Prostate gland (tissue), 2 donors: ENCODE measurements at regions not wholly inside any gene's neighbourhood (a gene's known extent, or its start where the extent isn't known, plus 50 kb on each side); places are given as distances from the start of the nearest gene placed in this dataset.
"Not testable (repeated sequence)": the region's sequence is repeated elsewhere in the genome, so short reads cannot be mapped to it uniquely, and the experiment has no call there.

Experiments
- DNase-seq: peaks from one replicate; pipeline ENCODE4 v3.0.0-alpha.2; 2019; ENCODE audit warnings: low spot score
- H3K27ac ChIP-seq, 2 donors: fragments of 200-600 bp; sonication (generic); 2 replicates each; pipeline ENCODE4 v1.5.1; 2017 to 2019
- H3K27me3 ChIP-seq: fragments of 200-600 bp; sonication (generic); replicated peaks from 2 replicates; pipeline ENCODE4 v1.5.1; 2019; ENCODE audit not compliant: insufficient read depth
- H3K36me3 ChIP-seq, 2 donors: fragments of 200-600 bp; sonication (generic); 1 replicate in 1 of 2; 2 replicates in 1 of 2; pipeline versions ENCODE4 v1.5.1 to v1.8.1; 2017 to 2019
- H3K4me1 ChIP-seq: fragments of 200-600 bp; sonication (generic); replicated peaks from 2 replicates; pipeline ENCODE4 v1.5.1; 2019
- H3K4me3 ChIP-seq, 2 donors: fragments of 200-600 bp; sonication (generic); 2 replicates each; pipeline ENCODE4 v1.5.1; 2017 to 2019
- H3K9me3 ChIP-seq: fragments of 200-600 bp; sonication (generic); 2 replicates; pipeline ENCODE4 v1.5.1; 2017
- CTCF ChIP-seq, 4 experiments: fragments of 200-600 bp in 2 of 4; fragments of 450-650 bp in 2 of 4; sonication (generic) in 2 of 4; IDR thresholded peaks; 1 replicate in 3 of 4; 2 replicates in 1 of 4; pipeline ENCODE4 v1.5.1; 2016 to 2019; ENCODE audit warnings: antibody characterized with exemption in 4 of 4, mild to moderate bottlenecking in 2 of 4, moderate library complexity in 2 of 4
- POLR2A ChIP-seq: fragments of 450-650 bp; IDR thresholded peaks from one replicate; pipeline ENCODE4 v1.6.1; 2016; ENCODE audit warnings: antibody characterized with exemption, mild to moderate bottlenecking
- POLR2AphosphoS5 ChIP-seq: sonication (generic); formaldehyde crosslinking; IDR thresholded peaks from one replicate; pipeline ENCODE4 v1.6.1; 2017; ENCODE audit warnings: antibody characterized with exemption
- WGBS: methylation state at CpG from one replicate; pipeline ENCODE4 v1.1.5; 2018; 5-methylcytosine and 5-hydroxymethylcytosine counted together
- intact Hi-C: fragments of 100-400 bp; cut with DNase I; formaldehyde crosslinking; loops from one replicate; pipeline ENCODE4 v1.14.2; 2022

DNA sequence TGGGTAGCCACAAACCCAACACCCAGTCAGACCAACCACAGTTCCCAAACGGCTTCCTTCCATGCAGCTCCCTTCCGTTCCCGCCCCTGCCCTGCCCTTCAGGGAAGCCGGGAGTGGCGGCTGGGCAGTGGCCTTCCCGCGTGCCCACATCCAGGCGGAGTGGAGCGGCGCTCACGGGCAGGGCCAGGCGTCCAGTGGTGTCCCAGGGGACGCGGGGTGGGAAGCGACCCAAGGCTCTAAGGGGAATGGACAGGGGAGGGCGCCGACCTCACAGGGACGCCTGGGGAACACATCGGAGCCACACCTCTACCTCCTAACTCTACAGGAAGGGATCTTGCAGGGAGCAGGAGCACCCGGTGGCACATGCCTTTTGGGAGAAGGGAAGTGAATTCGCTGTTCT, 225.9 kb upstream of the MGAT5 start:
- Histone ChIP-seq H3K4me1 (no peaks in the 10 kb centered on the region), H3K36me3 (no peaks in the 10 kb centered on the region), H3K9me3 (no peaks in the 10 kb centered on the region), H3K4me3 (no peak overlapping the region), H3K27me3 (no peaks in the 10 kb centered on the region), H3K27ac (no peak overlapping the region)
- 34% methylated on average over 21 of the region's 21 CpGs for WGBS
- no peak for DNase-seq
- TF ChIP-seq POLR2A (no peak), POLR2AphosphoS5 (no peak), CTCF (IDR thresholded peaks at IDR 0.05) (no peak)
- intact Hi-C loops = no loop called here

GRCh38 chr2:134029418-134029817, 224.5 kb upstream of the MGAT5 start:
- Histone ChIP-seq H3K4me1 (no peaks in the 10 kb centered on the region), H3K27ac (no peak overlapping the region), H3K36me3 (no peaks in the 10 kb centered on the region), H3K9me3 (no peaks in the 10 kb centered on the region), H3K27me3 (peaks cover 3% of the 10 kb centered on the region), H3K4me3 (no peak overlapping the region)
- intact Hi-C loops = no loop called here
- TF ChIP-seq POLR2A (no peak), CTCF (IDR thresholded peaks at IDR 0.05) (no peak), POLR2AphosphoS5 (no peak)
- 68% methylated on average over 6 of the region's 6 CpGs for WGBS
- no peak for DNase-seq

DNA sequence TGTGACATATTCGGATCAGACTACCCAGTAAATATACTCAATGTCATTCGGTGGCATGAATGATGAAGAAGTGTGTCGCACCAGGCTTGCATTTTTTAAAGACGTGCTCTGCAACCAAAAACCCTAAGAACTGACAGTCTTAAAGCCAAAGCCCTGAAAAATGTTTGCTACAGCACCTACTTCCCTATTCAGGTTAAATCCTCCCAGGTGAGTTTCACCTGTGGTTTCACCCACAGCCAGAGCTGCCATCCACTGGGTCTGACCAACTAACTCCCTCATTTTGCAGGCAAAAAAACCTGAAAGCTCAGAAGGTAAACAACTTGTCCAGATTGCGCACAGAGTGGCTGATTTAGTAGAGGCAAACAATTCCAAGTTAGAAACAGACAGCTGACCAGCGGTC, 222.3 kb upstream of the MGAT5 start:
- no peak for TF ChIP-seq CTCF (IDR thresholded peaks at IDR 0.05)
- TF ChIP-seq POLR2AphosphoS5 = no peak
- TF ChIP-seq POLR2A = no peak
- Histone ChIP-seq H3K4me3 (no peak overlapping the region), H3K36me3 (no peaks in the 10 kb centered on the region), H3K27ac (no peak overlapping the region), H3K27me3 (peaks cover 3% of the 10 kb centered on the region), H3K4me1 (no peaks in the 10 kb centered on the region), H3K9me3 (no peaks in the 10 kb centered on the region)
- 72% methylated on average over 6 of the region's 6 CpGs for WGBS
- no peak for DNase-seq
- intact Hi-C loops = no loop called here

GRCh38 chr2:134035605-134036370, 218.1 kb upstream of the MGAT5 start:
- intact Hi-C loops = no loop called here
- H3K27me3 ChIP-seq = peaks cover 3% of the 10 kb centered on the region
- no peaks in the 10 kb centered on the region for H3K4me1 ChIP-seq
- WGBS = 85% methylated on average over 5 of the region's 5 CpGs
- TF ChIP-seq POLR2AphosphoS5 = no peak
- H3K4me3 ChIP-seq = no peak overlapping the region
- no peaks in the 10 kb centered on the region for H3K9me3 ChIP-seq
- H3K36me3 ChIP-seq = no peaks in the 10 kb centered on the region
- no peak for DNase-seq
- no peak overlapping the region for H3K27ac ChIP-seq

DNA sequence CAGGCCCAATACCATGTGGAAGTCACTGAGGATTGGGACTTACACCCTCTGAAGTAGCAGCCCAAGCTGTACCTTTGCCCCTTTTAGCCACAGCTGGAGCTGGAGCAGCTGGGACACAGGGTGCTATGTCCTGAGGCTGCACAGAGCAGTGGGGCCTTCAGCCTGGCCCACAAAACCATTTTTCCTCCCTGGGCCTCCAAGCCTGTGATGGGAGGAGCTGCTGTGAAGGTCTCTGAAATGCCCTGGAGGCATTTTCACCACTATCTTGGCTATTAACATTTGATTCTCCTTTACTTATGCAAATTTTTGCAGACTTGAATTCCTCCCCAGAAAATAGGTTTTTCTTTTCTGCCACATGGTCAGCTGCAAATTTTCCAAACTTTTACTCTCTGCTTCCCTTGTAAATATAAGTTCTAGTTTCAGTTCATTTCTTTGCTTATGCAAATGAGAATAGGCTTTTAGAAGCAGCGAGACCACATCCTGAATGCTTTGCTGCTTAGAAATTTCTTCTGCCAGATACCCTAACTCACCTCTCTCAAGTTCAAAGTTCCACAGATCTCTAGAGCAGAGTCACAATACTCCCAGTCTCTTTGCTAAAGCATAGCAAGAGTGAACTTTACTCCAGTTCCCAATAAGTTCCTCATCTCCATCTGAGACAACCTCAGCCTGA, 213.8 kb upstream of the MGAT5 start:
- intact Hi-C loops = no loop called here
- no peaks in the 10 kb centered on the region for H3K4me1 ChIP-seq
- no peaks in the 10 kb centered on the region for H3K36me3 ChIP-seq
- no peak for DNase-seq
- no peak overlapping the region for H3K27ac ChIP-seq
- no peaks in the 10 kb centered on the region for H3K27me3 ChIP-seq
- H3K4me3 ChIP-seq = no peak overlapping the region
- 85% methylated on average over 1 of the region's 1 CpG for WGBS
- no peaks in the 10 kb centered on the region for H3K9me3 ChIP-seq
- TF ChIP-seq POLR2AphosphoS5 = no peak
- no peak for TF ChIP-seq POLR2A
- no peak for TF ChIP-seq CTCF (IDR thresholded peaks at IDR 0.05)

DNA sequence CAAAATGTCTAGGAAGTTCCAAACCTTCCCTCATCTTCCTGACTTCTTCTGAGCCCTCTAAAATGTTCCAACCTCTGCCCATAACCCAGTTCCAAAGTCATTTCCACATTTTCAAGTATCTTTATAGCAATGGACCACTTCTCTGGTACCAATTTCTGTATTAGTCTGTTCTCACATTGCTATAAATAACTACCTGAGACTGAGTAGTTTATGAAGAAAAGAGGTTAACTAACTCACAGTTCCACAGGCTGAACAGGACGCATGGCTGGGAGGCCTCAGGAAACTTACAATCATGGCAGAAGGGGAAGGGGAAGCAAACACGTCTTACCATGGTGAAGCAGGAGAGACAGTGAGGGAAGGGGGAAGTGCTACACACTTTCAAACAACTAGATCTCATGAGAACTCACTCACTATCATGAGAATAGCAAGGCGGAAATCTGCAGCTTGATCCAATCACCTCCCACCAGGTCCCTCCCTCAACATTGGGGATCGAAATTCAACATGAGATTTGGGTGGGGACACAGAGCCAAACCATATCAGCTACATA, 213.2 kb upstream of the MGAT5 start:
- H3K36me3 ChIP-seq, DNase-seq, H3K27ac ChIP-seq, intact Hi-C loops, H3K4me3 ChIP-seq, H3K9me3 ChIP-seq, H3K27me3 ChIP-seq, H3K4me1 ChIP-seq: not testable (repeated sequence)
- 84% methylated on average over 4 of the region's 4 CpGs for WGBS
